ENCODE measurements at regions not wholly inside any gene's neighbourhood (a gene's known extent, or its start where the extent isn't known, plus 50 kb on each side); places are given as distances from the start of the nearest gene placed in this dataset.
A peak's percentile ranks its signal among the peaks of the same experiment; 100 is the strongest.
"Not testable (repeated sequence)": the region's sequence is repeated elsewhere in the genome, so short reads cannot be mapped to it uniquely, and the experiment has no call there.

DNA sequence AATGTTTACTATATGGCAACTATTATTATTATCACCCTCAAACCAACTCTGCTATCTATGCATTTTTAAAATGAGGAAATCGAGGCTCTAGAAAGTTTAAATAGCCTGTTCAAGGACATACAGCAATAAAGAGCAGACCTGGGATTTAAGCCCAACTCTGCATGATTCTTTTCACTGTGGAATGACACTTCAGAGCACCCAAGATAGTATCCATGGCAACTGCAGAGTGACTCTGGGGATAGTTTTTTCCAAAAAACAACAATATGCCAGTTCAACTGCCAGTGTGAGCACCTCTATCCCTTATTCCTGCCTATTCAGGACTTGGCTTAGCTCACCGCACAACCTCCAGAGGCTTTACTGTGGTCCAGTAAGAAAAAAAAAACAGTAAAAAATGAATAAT, 293.9 kb downstream of the BRINP2 start:
- DNase-seq, result no peak

- DNase-seq, result no peak
Observed at GRCh38 chr1:177451191-177451590, 280.4 kb downstream of the BRINP2 start.

DNA sequence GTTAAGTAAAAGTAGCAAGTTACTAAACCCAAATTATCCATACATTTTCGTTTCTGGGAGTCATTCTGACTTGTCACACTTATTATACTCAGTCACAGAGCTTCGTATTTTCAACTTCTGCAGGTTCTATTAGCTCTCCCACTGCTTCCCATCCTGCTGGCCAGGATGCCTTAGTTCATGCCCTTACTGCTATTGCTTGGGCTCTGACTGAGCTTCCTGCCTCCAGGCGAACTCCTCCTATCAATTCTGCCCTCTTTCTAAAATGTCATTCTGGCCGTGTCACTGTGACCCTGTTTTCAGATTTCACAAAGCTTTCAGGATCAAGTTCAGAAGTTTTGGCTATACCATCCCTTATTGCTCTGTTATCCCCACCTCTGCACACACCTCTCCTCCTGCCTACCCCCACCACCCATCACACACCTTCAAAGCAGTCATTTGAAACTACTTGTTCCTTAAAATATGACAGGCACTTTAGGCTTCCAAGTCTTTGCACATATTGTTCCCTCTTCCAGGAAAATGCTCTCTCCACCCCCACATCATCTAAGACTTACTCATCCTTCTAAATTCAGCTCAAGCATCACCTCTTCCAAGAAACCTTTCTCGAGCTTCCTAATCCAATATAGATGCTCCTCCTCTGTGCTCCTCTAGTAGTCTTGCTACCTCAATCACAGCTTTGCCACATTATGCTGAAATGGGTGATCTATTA, 278.0 kb downstream of the BRINP2 start:
- DNase-seq, result peak in 1 of 2 donors; percentile 36

DNA sequence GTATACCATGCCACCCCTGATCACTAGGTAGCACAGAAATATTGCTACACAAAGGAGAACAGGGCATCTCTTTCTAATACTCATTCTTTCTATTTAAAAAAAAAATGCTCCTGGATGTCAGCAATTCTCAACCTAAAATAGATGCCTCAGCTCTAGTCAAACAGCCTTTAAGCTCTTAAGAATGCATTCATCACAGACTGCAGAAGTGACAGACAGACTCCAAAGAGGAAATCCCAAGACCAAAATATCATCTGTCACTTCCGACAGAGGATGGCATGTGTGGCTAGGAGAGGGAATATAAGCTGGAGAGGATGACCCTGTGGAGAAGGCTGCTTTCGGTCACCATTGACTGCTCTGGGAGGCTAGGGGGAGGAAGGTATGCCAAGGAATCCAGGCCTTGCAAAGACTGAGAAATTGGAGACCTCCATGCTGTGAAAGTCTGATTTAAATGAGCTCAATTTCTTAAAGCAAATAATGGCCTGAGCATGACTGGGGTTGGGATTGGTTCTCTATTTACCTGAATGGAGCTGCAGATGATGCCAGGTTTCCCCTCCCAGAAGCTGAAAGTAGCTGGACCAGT, 277.4 kb downstream of the BRINP2 start:
- DNase-seq, result no peak

DNA sequence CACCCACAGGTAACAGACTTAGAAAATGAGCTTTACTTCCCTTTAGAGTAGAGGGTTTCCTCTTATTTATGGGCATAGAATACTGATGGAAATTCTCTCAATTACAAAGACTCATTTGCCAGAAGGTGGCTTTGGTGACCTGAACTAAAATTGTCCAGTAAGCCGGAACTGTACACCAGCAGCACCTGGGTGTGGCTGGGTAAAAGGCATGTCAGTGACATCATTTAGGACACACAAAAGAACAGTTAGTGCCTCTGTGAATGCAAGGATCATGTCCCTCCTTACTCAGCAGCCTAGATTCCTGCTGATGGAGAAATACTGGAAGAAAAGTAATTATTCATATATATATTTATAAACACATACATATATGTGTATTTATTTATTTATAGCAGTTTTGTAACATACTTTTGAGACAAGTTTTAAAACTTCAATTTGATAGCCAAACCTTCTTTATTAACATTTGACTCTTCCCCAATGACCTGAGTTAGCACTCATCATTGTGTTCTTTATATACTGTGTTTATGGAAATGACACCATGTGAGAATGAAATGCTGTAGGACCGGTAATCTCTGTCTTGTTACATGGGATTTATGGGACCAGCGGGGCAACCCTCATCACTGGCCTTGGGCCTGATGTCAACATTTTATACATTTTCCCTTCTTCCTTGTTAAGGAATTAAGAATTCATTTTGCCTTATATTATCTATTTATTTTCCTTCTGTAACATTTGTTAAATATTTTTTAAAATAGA, 274.4 kb downstream of the BRINP2 start:
- no peak for DNase-seq

GRCh38 chr1:177443003-177443402, 272.2 kb downstream of the BRINP2 start:
- no peak for DNase-seq

GRCh38 chr1:177442584-177442983, 271.8 kb downstream of the BRINP2 start:
- no peak for DNase-seq

GRCh38 chr1:177441281-177441680, 270.5 kb downstream of the BRINP2 start:
- no peak for DNase-seq

GRCh38 chr1:177440821-177441220, 270.1 kb downstream of the BRINP2 start:
- DNase-seq, result no peak

- DNase-seq, result no peak
Observed at GRCh38 chr1:177439301-177439700, 268.5 kb downstream of the BRINP2 start.

DNA sequence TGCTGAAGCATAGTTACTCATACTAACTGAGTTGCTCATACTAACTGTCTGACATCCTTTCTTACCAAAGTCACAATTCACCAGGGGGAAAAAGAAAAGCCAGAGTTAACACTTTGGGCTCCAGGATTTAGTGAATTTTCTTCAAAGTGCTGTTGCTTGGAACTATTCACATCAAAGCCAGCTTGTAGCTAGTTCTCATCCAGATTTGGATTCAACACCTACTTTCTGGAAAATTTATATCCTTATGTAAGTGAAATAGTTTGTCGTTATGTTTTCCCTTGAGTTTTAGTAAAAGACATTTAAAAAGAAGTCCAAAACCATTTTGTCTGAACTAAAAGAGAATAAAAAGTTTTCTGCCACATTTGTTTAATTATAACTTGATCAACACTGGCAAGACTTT, 264.6 kb downstream of the BRINP2 start:
- DNase-seq, result no peak

- no peak for DNase-seq
Observed at GRCh38 chr1:177432897-177433296, 262.1 kb downstream of the BRINP2 start.

- DNase-seq, result no peak
Observed at GRCh38 chr1:177431123-177431522, 260.4 kb downstream of the BRINP2 start.

DNA sequence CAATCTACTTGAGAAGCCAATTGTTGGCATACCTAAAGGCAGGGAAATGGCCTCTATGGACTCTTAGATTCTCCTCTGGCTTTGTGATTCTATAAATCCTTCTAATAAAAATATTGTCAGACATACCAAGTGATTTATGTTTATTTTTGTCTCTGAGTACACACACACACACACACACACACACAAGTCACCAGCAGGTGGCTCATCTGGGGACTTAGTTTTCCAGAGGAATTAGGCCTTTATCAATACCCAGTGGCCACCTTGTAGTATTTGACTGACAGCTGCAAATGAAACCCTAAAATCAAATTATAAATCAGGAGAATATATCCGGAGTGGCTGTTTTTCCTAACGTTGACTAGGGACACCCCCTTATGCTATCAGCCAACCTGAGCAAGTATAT, 258.5 kb downstream of the BRINP2 start:
- no peak for DNase-seq

- DNase-seq, result no peak
Observed at GRCh38 chr1:177427811-177428210, 257.1 kb downstream of the BRINP2 start.

DNA sequence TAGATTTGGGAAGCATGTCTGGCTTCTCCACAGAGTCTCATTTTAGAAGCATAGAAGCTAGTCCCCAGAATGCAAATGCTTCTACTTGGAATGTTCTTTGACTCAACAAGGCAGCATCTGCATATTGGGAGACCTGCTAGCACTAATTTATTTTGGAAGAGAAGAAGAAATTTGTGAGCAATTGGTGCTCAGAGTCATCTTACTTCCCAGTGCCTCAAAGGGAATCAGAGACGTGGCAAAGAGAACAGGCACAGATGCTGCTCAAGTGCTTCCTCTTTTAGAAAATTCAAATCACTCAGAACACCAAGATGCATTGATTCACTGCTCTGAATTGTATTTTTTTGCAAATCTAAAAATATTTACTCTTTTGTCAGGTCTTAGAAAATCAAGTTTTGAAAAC, 255.7 kb downstream of the BRINP2 start:
- no peak for DNase-seq

GRCh38 chr1:177425199-177425598, 254.4 kb downstream of the BRINP2 start:
- DNase-seq, result no peak

DNA sequence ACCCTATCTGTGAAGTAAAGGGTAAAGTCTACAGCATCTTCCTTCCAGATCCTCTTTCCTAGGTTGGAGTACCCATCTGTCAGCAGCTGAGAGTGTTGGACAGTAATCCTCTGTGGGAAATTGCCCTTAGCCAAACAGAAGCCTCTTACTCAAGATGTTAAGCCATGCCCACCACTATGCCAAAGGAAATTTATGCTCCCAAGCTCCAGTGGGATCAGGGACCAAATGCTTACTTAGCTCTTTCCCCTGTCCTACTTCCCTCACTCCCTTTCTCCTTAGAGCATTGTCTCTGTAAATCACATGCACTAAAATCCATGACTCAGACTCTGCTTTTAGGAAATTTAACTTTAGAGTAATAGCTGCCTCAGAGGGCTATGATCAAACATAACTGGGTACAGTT, 254.0 kb downstream of the BRINP2 start:
- DNase-seq, result no peak

DNA sequence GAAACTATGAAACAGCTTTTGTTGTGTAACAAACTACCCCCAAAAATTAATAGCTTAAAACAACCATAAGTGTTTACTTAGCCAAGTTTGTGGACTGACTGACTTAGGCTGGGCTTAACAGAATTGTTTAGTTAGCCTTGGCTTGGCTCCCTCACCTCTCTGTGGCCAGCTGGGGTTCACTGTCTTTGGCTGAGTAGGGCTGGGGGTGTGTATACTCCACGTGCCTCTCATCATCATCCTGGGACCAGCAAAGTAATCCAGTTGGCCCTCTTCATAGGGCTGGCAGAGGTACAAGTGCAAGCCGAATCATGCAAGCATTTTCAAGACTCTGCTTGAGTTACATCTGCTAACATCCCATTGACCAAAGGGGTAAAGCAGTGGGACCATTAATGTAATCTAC, 252.3 kb downstream of the BRINP2 start:
- no peak for DNase-seq

- DNase-seq, result no peak
Observed at GRCh38 chr1:177413982-177414596, 243.3 kb downstream of the BRINP2 start.

DNA sequence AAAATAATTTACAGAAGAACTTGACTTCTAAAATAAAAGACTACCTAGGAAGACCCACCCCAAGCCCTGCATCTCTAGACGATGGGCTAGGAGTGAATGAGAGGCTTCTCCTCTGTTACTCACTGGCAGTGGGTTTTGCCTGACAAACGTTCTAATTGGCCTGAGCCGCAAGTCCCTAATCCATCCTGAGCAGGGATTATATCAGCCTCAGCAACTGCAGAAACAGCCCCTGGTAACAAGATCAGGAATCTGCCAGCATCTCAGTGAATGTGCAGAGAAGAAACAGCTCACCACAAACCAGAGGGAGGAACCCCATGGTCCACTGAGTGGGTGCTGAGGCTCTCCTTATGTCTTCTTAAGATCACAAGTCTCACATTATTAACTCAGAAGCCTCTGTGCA, 240.6 kb downstream of the BRINP2 start:
- no peak for DNase-seq

- DNase-seq, result no peak
Observed at GRCh38 chr1:177410179-177410766, 239.5 kb downstream of the BRINP2 start.

DNA sequence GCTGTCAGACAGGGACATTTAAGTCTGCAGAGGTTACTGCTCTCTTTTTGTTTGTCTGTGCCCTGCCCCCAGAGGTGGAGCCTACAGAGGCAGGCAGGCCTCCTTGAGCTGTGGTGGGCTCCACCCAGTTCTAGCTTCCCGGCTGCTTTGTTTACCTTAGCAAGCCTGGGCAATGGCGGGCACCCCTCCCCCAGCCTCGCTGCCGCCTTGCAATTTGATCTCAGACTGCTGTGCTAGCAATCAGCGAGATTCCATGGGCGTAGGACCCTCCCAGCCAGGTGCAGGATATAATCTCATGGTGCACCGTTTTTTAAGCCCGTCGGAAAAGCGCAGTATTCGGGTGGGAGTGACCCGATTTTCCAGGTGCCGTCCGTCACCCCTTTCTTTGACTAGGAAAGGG, 235.6 kb downstream of the BRINP2 start:
- not testable (repeated sequence) for DNase-seq
